Spleen (tissue), 11 donors: ENCODE measurements at regions not wholly inside any gene's neighbourhood (a gene's known extent, or its start where the extent isn't known, plus 50 kb on each side); places are given as distances from the start of the nearest gene placed in this dataset.

Experiments used
- DNase-seq: peaks from one replicate; pipeline ENCODE4 v3.0.0-alpha.2; 2020
- H3K27ac ChIP-seq, 8 donors: fragments of 200-600 bp; sonication (generic) in 7 of 8; 1 replicate in 4 of 8; 2 replicates in 4 of 8; pipeline versions ENCODE4 v1.5.0 to v1.8.0; 2016 to 2021; ENCODE audit warnings: inconsistent platforms in 4 of 8, mild to moderate bottlenecking in 4 of 8, moderate library complexity in 1 of 8
- H3K27me3 ChIP-seq, 7 donors: fragments of 200-600 bp; sonication (generic) in 6 of 7; replicated peaks in 1 of 7; 1 replicate in 4 of 7; 2 replicates in 3 of 7; pipeline versions ENCODE4 v1.5.0 to v1.8.0; 2016 to 2021; ENCODE audit warnings: inconsistent platforms in 3 of 7, mild to moderate bottlenecking in 1 of 7
- H3K36me3 ChIP-seq, 6 donors: fragments of 200-600 bp; sonication (generic) in 5 of 6; 1 replicate in 4 of 6; 2 replicates in 2 of 6; pipeline versions ENCODE4 v1.5.0 to v1.8.0; 2016 to 2021; ENCODE audit warnings: inconsistent platforms in 2 of 6
- H3K4me1 ChIP-seq, 6 donors: fragments of 200-600 bp; sonication (generic) in 5 of 6; 1 replicate in 3 of 6; 2 replicates in 3 of 6; pipeline versions ENCODE4 v1.5.0 to v1.8.0; 2016 to 2021; ENCODE audit warnings: inconsistent platforms in 3 of 6
- H3K4me3 ChIP-seq, 8 donors: fragments of 200-600 bp; sonication (generic) in 7 of 8; 1 replicate in 4 of 8; 2 replicates in 4 of 8; pipeline versions ENCODE4 v1.5.0 to v1.8.0; 2016 to 2021; ENCODE audit warnings: inconsistent platforms in 4 of 8, mild to moderate bottlenecking in 4 of 8, moderate library complexity in 2 of 8
- H3K9me3 ChIP-seq, 8 donors: fragments of 200-600 bp; sonication (generic) in 7 of 8; 1 replicate in 4 of 8; 2 replicates in 4 of 8; pipeline versions ENCODE4 v1.5.0 to v1.8.0; 2016 to 2021; ENCODE audit warnings: inconsistent platforms in 4 of 8
- CTCF ChIP-seq, 11 experiments: fragments of 200-600 bp in 7 of 11; fragments of 450-650 bp in 4 of 11; sonication (generic) in 4 of 11; IDR thresholded peaks in 8 of 11; conservative IDR thresholded peaks in 3 of 11; 1 replicate in 7 of 11; 2 replicates in 4 of 11; pipeline versions ENCODE4 v1.4.0 to v1.8.0; 2016 to 2021; ENCODE audit warnings: antibody characterized with exemption in 11 of 11, inconsistent platforms in 4 of 11, mild to moderate bottlenecking in 1 of 11
- POLR2A ChIP-seq, 3 donors: fragments of 450-650 bp; IDR thresholded peaks; one replicate each; pipeline ENCODE4 v1.5.1; 2017; ENCODE audit warnings: antibody characterized with exemption in 3 of 3, mild to moderate bottlenecking in 1 of 3
- POLR2AphosphoS5 ChIP-seq, 3 donors: sonication (generic); formaldehyde crosslinking; IDR thresholded peaks; one replicate each; pipeline ENCODE4 v1.5.1; 2017; ENCODE audit warnings: antibody characterized with exemption in 3 of 3
- WGBS, 5 donors: extraction: QIAGEN DNeasy Blood & Tissue Kit in 3 of 5; methylation state at CpG; one replicate each; pipeline versions ENCODE4 v1.1.5 to v1.1.7; 2013 to 2018; 5-methylcytosine and 5-hydroxymethylcytosine counted together
- intact Hi-C: fragments of 100-400 bp; cut with DNase I; formaldehyde crosslinking; loops from one replicate; pipeline ENCODE4 v1.15.0; 2023; ENCODE audit warnings: low total_unique reads
- donor health status: healthy with polysubstance abuse.
- donor health status: DM: no; HTN: no; CAD: no; lungs with moderate emphysema.
- donor health status: DM: no; HTN: no; CAD: no.
- donor health status: Bipolar disorder and iron deficiency.
- donor health status: healthy.
- donor health status: DM: no; HTN: no; CAD: no.
- donor health status: DM: yes; HTN: yes; CAD: no.

- H3K27me3 ChIP-seq: peaks cover 0 to 62% (median 16%) of the 10 kb centered on the region in 7 donors
- no peak overlapping the region for H3K27ac ChIP-seq
- intact Hi-C loops: no loop called here
- H3K4me1 ChIP-seq: peaks cover 0 to 9% (median 5%) of the 10 kb centered on the region in 6 donors
- WGBS, 5 donors: 35 to 52% (median 40%) methylated on average over 7 of the region's 7 CpGs
- TF ChIP-seq POLR2AphosphoS5 (IDR thresholded peaks at IDR 0.05): no peak
- no peaks in the 10 kb centered on the region for H3K36me3 ChIP-seq
- peaks cover 0 to 28% (median 5%) of the 10 kb centered on the region in 8 donors for H3K9me3 ChIP-seq
- H3K4me3 ChIP-seq: no peak overlapping the region
- no peak for DNase-seq
Observed at GRCh38 chr17:33753452-33753851, 460.4 kb upstream of the ASIC2 start.

- DNase-seq: no peak
- peaks cover 0 to 28% (median 5%) of the 10 kb centered on the region in 8 donors for H3K9me3 ChIP-seq
- no peak overlapping the region for H3K27ac ChIP-seq
- peaks cover 0 to 36% (median 9%) of the 10 kb centered on the region in 7 donors for H3K27me3 ChIP-seq
- H3K4me3 ChIP-seq: no peak overlapping the region
- peaks cover 0 to 7% (median 5%) of the 10 kb centered on the region in 6 donors for H3K4me1 ChIP-seq
- intact Hi-C loops: no loop called here
- no peaks in the 10 kb centered on the region for H3K36me3 ChIP-seq
- 86 to 97% (median 95%) methylated on average over 2 of the region's 2 CpGs for WGBS, 5 donors
- TF ChIP-seq POLR2AphosphoS5 (IDR thresholded peaks at IDR 0.05) (no peak), POLR2A (IDR thresholded peaks at IDR 0.05) (no peak), CTCF (IDR thresholded peaks at IDR 0.05 in 8 of 11, conservative IDR thresholded peaks at IDR 0.05 in 3 of 11) (no peak)
Observed at GRCh38 chr17:33756021-33756420, 462.9 kb upstream of the ASIC2 start.

- Histone ChIP-seq H3K4me1 (no peaks in the 10 kb centered on the region), H3K27me3 (peaks cover 0 to 17% (median 0%) of the 10 kb centered on the region in 7 donors), H3K9me3 (no peaks in the 10 kb centered on the region), H3K4me3 (no peak overlapping the region), H3K27ac (no peak overlapping the region), H3K36me3 (no peaks in the 10 kb centered on the region)
- TF ChIP-seq POLR2A (IDR thresholded peaks at IDR 0.05) (no peak), POLR2AphosphoS5 (IDR thresholded peaks at IDR 0.05) (no peak), CTCF (IDR thresholded peaks at IDR 0.05 in 8 of 11, conservative IDR thresholded peaks at IDR 0.05 in 3 of 11) (no peak)
- intact Hi-C loops: no loop called here
- WGBS, 5 donors: 77 to 93% (median 80%) methylated on average over 1 of the region's 1 CpG
- no peak for DNase-seq
Observed at GRCh38 chr17:33765871-33766270, 472.8 kb upstream of the ASIC2 start.

GRCh38 chr17:33766721-33767120 is 473.6 kb upstream of the ASIC2 start:
- no peaks in the 10 kb centered on the region for H3K4me1 ChIP-seq
- peaks cover 0 to 17% (median 0%) of the 10 kb centered on the region in 7 donors for H3K27me3 ChIP-seq
- TF ChIP-seq POLR2A (IDR thresholded peaks at IDR 0.05) (no peak), CTCF (IDR thresholded peaks at IDR 0.05 in 8 of 11, conservative IDR thresholded peaks at IDR 0.05 in 3 of 11) (no peak), POLR2AphosphoS5 (IDR thresholded peaks at IDR 0.05) (no peak)
- no peaks in the 10 kb centered on the region for H3K9me3 ChIP-seq
- no peak for DNase-seq
- 57 to 82% (median 68%) methylated on average over 3 of the region's 3 CpGs for WGBS, 5 donors
- no peak overlapping the region for H3K4me3 ChIP-seq
- intact Hi-C loops: no loop called here
- H3K27ac ChIP-seq: no peak overlapping the region
- H3K36me3 ChIP-seq: no peaks in the 10 kb centered on the region

- no peak overlapping the region for H3K27ac ChIP-seq
- no peaks in the 10 kb centered on the region for H3K4me1 ChIP-seq
- peaks cover 0 to 24% (median 0%) of the 10 kb centered on the region in 7 donors for H3K27me3 ChIP-seq
- TF ChIP-seq CTCF (IDR thresholded peaks at IDR 0.05 in 8 of 11, conservative IDR thresholded peaks at IDR 0.05 in 3 of 11) (no peak), POLR2A (IDR thresholded peaks at IDR 0.05) (no peak), POLR2AphosphoS5 (IDR thresholded peaks at IDR 0.05) (no peak)
- intact Hi-C loops: no loop called here
- H3K4me3 ChIP-seq: no peak overlapping the region
- no peaks in the 10 kb centered on the region for H3K9me3 ChIP-seq
- WGBS, 5 donors: 69 to 85% (median 77%) methylated on average over 2 to 4 of the region's 4 CpGs
- no peaks in the 10 kb centered on the region for H3K36me3 ChIP-seq
- DNase-seq: no peak
Observed at GRCh38 chr17:33769066-33769465, 476.0 kb upstream of the ASIC2 start.
